Spleen (tissue), 11 donors: ENCODE measurements at regions not wholly inside any gene's neighbourhood (a gene's known extent, or its start where the extent isn't known, plus 50 kb on each side); places are given as distances from the start of the nearest gene placed in this dataset.

Experiments
- DNase-seq: peaks from one replicate; pipeline ENCODE4 v3.0.0-alpha.2; 2020
- H3K27ac ChIP-seq, 8 donors: fragments of 200-600 bp; sonication (generic) in 7 of 8; 1 replicate in 4 of 8; 2 replicates in 4 of 8; pipeline versions ENCODE4 v1.5.0 to v1.8.0; 2016 to 2021; ENCODE audit warnings: inconsistent platforms in 4 of 8, mild to moderate bottlenecking in 4 of 8, moderate library complexity in 1 of 8
- H3K27me3 ChIP-seq, 7 donors: fragments of 200-600 bp; sonication (generic) in 6 of 7; replicated peaks in 1 of 7; 1 replicate in 4 of 7; 2 replicates in 3 of 7; pipeline versions ENCODE4 v1.5.0 to v1.8.0; 2016 to 2021; ENCODE audit warnings: inconsistent platforms in 3 of 7, mild to moderate bottlenecking in 1 of 7
- H3K36me3 ChIP-seq, 6 donors: fragments of 200-600 bp; sonication (generic) in 5 of 6; 1 replicate in 4 of 6; 2 replicates in 2 of 6; pipeline versions ENCODE4 v1.5.0 to v1.8.0; 2016 to 2021; ENCODE audit warnings: inconsistent platforms in 2 of 6
- H3K4me1 ChIP-seq, 6 donors: fragments of 200-600 bp; sonication (generic) in 5 of 6; 1 replicate in 3 of 6; 2 replicates in 3 of 6; pipeline versions ENCODE4 v1.5.0 to v1.8.0; 2016 to 2021; ENCODE audit warnings: inconsistent platforms in 3 of 6
- H3K4me3 ChIP-seq, 8 donors: fragments of 200-600 bp; sonication (generic) in 7 of 8; 1 replicate in 4 of 8; 2 replicates in 4 of 8; pipeline versions ENCODE4 v1.5.0 to v1.8.0; 2016 to 2021; ENCODE audit warnings: inconsistent platforms in 4 of 8, mild to moderate bottlenecking in 4 of 8, moderate library complexity in 2 of 8
- H3K9me3 ChIP-seq, 8 donors: fragments of 200-600 bp; sonication (generic) in 7 of 8; 1 replicate in 4 of 8; 2 replicates in 4 of 8; pipeline versions ENCODE4 v1.5.0 to v1.8.0; 2016 to 2021; ENCODE audit warnings: inconsistent platforms in 4 of 8
- CTCF ChIP-seq, 11 experiments: fragments of 200-600 bp in 7 of 11; fragments of 450-650 bp in 4 of 11; sonication (generic) in 4 of 11; IDR thresholded peaks in 8 of 11; conservative IDR thresholded peaks in 3 of 11; 1 replicate in 7 of 11; 2 replicates in 4 of 11; pipeline versions ENCODE4 v1.4.0 to v1.8.0; 2016 to 2021; ENCODE audit warnings: antibody characterized with exemption in 11 of 11, inconsistent platforms in 4 of 11, mild to moderate bottlenecking in 1 of 11
- POLR2A ChIP-seq, 3 donors: fragments of 450-650 bp; IDR thresholded peaks; one replicate each; pipeline ENCODE4 v1.5.1; 2017; ENCODE audit warnings: antibody characterized with exemption in 3 of 3, mild to moderate bottlenecking in 1 of 3
- POLR2AphosphoS5 ChIP-seq, 3 donors: sonication (generic); formaldehyde crosslinking; IDR thresholded peaks; one replicate each; pipeline ENCODE4 v1.5.1; 2017; ENCODE audit warnings: antibody characterized with exemption in 3 of 3
- WGBS, 5 donors: extraction: QIAGEN DNeasy Blood & Tissue Kit in 3 of 5; methylation state at CpG; one replicate each; pipeline versions ENCODE4 v1.1.5 to v1.1.7; 2013 to 2018; 5-methylcytosine and 5-hydroxymethylcytosine counted together
- intact Hi-C: fragments of 100-400 bp; cut with DNase I; formaldehyde crosslinking; loops from one replicate; pipeline ENCODE4 v1.15.0; 2023; ENCODE audit warnings: low total_unique reads
- donor health status: healthy with polysubstance abuse.
- donor health status: DM: no; HTN: no; CAD: no; lungs with moderate emphysema.
- donor health status: DM: no; HTN: no; CAD: no.
- donor health status: Bipolar disorder and iron deficiency.
- donor health status: healthy.
- donor health status: DM: no; HTN: no; CAD: no.
- donor health status: DM: yes; HTN: yes; CAD: no.

GRCh38 chr9:134545543-134546245 lies 95.9 kb upstream of the COL5A1 start:
- intact Hi-C loops: no loop called here
- WGBS, 5 donors: 48 to 70% (median 54%) methylated on average over 17 to 29 of the region's 29 CpGs
- Histone ChIP-seq H3K4me3 (no peak overlapping the region), H3K9me3 (no peaks in the 10 kb centered on the region), H3K36me3 (no peaks in the 10 kb centered on the region), H3K27me3 (peaks cover 0 to 25% (median 0%) of the 10 kb centered on the region in 7 donors), H3K4me1 (no peaks in the 10 kb centered on the region), H3K27ac (no peak overlapping the region)
- DNase-seq: peak; percentile 38
- TF ChIP-seq CTCF (IDR thresholded peaks at IDR 0.05 in 8 of 11, conservative IDR thresholded peaks at IDR 0.05 in 3 of 11) (no peak), POLR2A (IDR thresholded peaks at IDR 0.05) (no peak), POLR2AphosphoS5 (IDR thresholded peaks at IDR 0.05) (no peak)

GRCh38 chr9:134546246-134546731 lies 95.3 kb upstream of the COL5A1 start:
- 68 to 83% (median 73%) methylated on average over 12 to 14 of the region's 14 CpGs for WGBS, 5 donors
- H3K27ac ChIP-seq: no peak overlapping the region
- H3K27me3 ChIP-seq: peaks cover 0 to 31% (median 0%) of the 10 kb centered on the region in 7 donors
- H3K4me3 ChIP-seq: no peak overlapping the region
- intact Hi-C loops: no loop called here
- no peak for TF ChIP-seq POLR2A (IDR thresholded peaks at IDR 0.05)
- no peak for TF ChIP-seq POLR2AphosphoS5 (IDR thresholded peaks at IDR 0.05)
- TF ChIP-seq CTCF (IDR thresholded peaks at IDR 0.05 in 8 of 11, conservative IDR thresholded peaks at IDR 0.05 in 3 of 11): no peak
- no peaks in the 10 kb centered on the region for H3K4me1 ChIP-seq
- DNase-seq: peak; percentile 43
- no peaks in the 10 kb centered on the region for H3K9me3 ChIP-seq
- no peaks in the 10 kb centered on the region for H3K36me3 ChIP-seq

GRCh38 chr9:134546746-134547145 lies 94.9 kb upstream of the COL5A1 start:
- H3K27ac ChIP-seq: no peak overlapping the region
- no peak overlapping the region for H3K4me3 ChIP-seq
- no peaks in the 10 kb centered on the region for H3K36me3 ChIP-seq
- peak; percentile 58 for DNase-seq
- no peaks in the 10 kb centered on the region for H3K9me3 ChIP-seq
- WGBS, 5 donors: 89 to 95% (median 91%) methylated on average over 10 of the region's 10 CpGs
- peaks cover 0 to 36% (median 0%) of the 10 kb centered on the region in 7 donors for H3K27me3 ChIP-seq
- H3K4me1 ChIP-seq: peaks cover 0 to 3% (median under 1%) of the 10 kb centered on the region in 6 donors
- no peak for TF ChIP-seq POLR2A (IDR thresholded peaks at IDR 0.05)
- TF ChIP-seq CTCF (IDR thresholded peaks at IDR 0.05 in 8 of 11, conservative IDR thresholded peaks at IDR 0.05 in 3 of 11): no peak
- TF ChIP-seq POLR2AphosphoS5 (IDR thresholded peaks at IDR 0.05): no peak
- intact Hi-C loops: no loop called here
